ENCODE measurements at regions not wholly inside any gene's neighbourhood (a gene's known extent, or its start where the extent isn't known, plus 50 kb on each side); places are given as distances from the start of the nearest gene placed in this dataset.

GRCh38 chr16:59510008-59510424, 775.9 kb upstream of the GOT2 start:
- TF ChIP-seq FOXP2 (optimal IDR thresholded peaks at IDR 0.05; ENCODE audit: borderline replicate concordance, extremely low read depth, extremely low read length, insufficient read depth), result no peak
- no peak for TF ChIP-seq POLR2AphosphoS5 (IDR thresholded peaks at IDR 0.05; ENCODE audit: low read depth, low read length)
- TF ChIP-seq SIN3A (IDR thresholded peaks at IDR 0.05; ENCODE audit: borderline replicate concordance, insufficient read depth, low read length), result no peak
- no peak for TF ChIP-seq TAF1 (IDR thresholded peaks at IDR 0.05; ENCODE audit: borderline replicate concordance, insufficient read depth, low read length)
- TF ChIP-seq REST (IDR thresholded peaks at IDR 0.05; ENCODE audit: insufficient read depth in 1 of 2, low read depth in 2 of 2, low read length in 2 of 2), result no peak

- no peak for TF ChIP-seq SIN3A (IDR thresholded peaks at IDR 0.05; ENCODE audit: borderline replicate concordance, insufficient read depth, low read length)
- TF ChIP-seq POLR2AphosphoS5 (IDR thresholded peaks at IDR 0.05; ENCODE audit: low read depth, low read length), result no peak
- no peak for TF ChIP-seq FOXP2 (optimal IDR thresholded peaks at IDR 0.05; ENCODE audit: borderline replicate concordance, extremely low read depth, extremely low read length, insufficient read depth)
- no peak for TF ChIP-seq REST (IDR thresholded peaks at IDR 0.05; ENCODE audit: insufficient read depth in 1 of 2, low read depth in 2 of 2, low read length in 2 of 2)
- TF ChIP-seq TAF1 (IDR thresholded peaks at IDR 0.05; ENCODE audit: borderline replicate concordance, insufficient read depth, low read length), result no peak
These were observed 766.5 kb upstream of the GOT2 start for GRCh38 chr16:59500601-59501000.

GRCh38 chr16:59487067-59487466, 753.0 kb upstream of the GOT2 start:
- no peak for TF ChIP-seq FOXP2 (optimal IDR thresholded peaks at IDR 0.05; ENCODE audit: borderline replicate concordance, extremely low read depth, extremely low read length, insufficient read depth)
- no peak for TF ChIP-seq TAF1 (IDR thresholded peaks at IDR 0.05; ENCODE audit: borderline replicate concordance, insufficient read depth, low read length)
- no peak for TF ChIP-seq POLR2AphosphoS5 (IDR thresholded peaks at IDR 0.05; ENCODE audit: low read depth, low read length)
- TF ChIP-seq SIN3A (IDR thresholded peaks at IDR 0.05; ENCODE audit: borderline replicate concordance, insufficient read depth, low read length), result no peak

- TF ChIP-seq REST (IDR thresholded peaks at IDR 0.05; ENCODE audit: insufficient read depth in 1 of 2, low read depth in 2 of 2, low read length in 2 of 2) (no peak), FOXP2 (optimal IDR thresholded peaks at IDR 0.05; ENCODE audit: borderline replicate concordance, extremely low read depth, extremely low read length, insufficient read depth) (no peak), POLR2AphosphoS5 (IDR thresholded peaks at IDR 0.05; ENCODE audit: low read depth, low read length) (no peak), SIN3A (IDR thresholded peaks at IDR 0.05; ENCODE audit: borderline replicate concordance, insufficient read depth, low read length) (no peak), TAF1 (IDR thresholded peaks at IDR 0.05; ENCODE audit: borderline replicate concordance, insufficient read depth, low read length) (no peak)
These were observed 750.9 kb upstream of the GOT2 start for GRCh38 chr16:59484833-59485516.

- TF ChIP-seq REST (IDR thresholded peaks at IDR 0.05; ENCODE audit: insufficient read depth in 1 of 2, low read depth in 2 of 2, low read length in 2 of 2) (no peak), TAF1 (IDR thresholded peaks at IDR 0.05; ENCODE audit: borderline replicate concordance, insufficient read depth, low read length) (no peak), SIN3A (IDR thresholded peaks at IDR 0.05; ENCODE audit: borderline replicate concordance, insufficient read depth, low read length) (no peak), POLR2AphosphoS5 (IDR thresholded peaks at IDR 0.05; ENCODE audit: low read depth, low read length) (no peak), FOXP2 (optimal IDR thresholded peaks at IDR 0.05; ENCODE audit: borderline replicate concordance, extremely low read depth, extremely low read length, insufficient read depth) (no peak)
These were observed 744.7 kb upstream of the GOT2 start for GRCh38 chr16:59478838-59479237.

Measured in PFSK-1 (cell line).